HL-60 (cell line): ENCODE measurements at regions not wholly inside any gene's neighbourhood (a gene's known extent, or its start where the extent isn't known, plus 50 kb on each side); places are given as distances from the start of the nearest gene placed in this dataset.

Experiments
- DNase-seq, 2 experiments: peaks; one replicate each; pipeline ENCODE4 v3.0.0-alpha.2; 2010 to 2020; ENCODE audit warnings: low read depth in 1 of 2, low spot score in 1 of 2
- H3K27ac ChIP-seq: fragments of 250-450 bp; sonication (Bioruptor Pico); replicated peaks from 2 replicates; pipeline ENCODE4 v1.5.1; 2020; ENCODE audit warnings: mild to moderate bottlenecking, moderate library complexity
- H3K27me3 ChIP-seq: fragments of 250-450 bp; sonication (Bioruptor Pico); 2 replicates; pipeline ENCODE4 v1.5.1; 2021; ENCODE audit warnings: mild to moderate bottlenecking, moderate library complexity; ENCODE audit not compliant: insufficient read depth, poor library complexity, severe bottlenecking
- H3K4me3 ChIP-seq: replicated peaks from 2 replicates; pipeline ENCODE4 v1.5.1; 2011; ENCODE audit warnings: mild to moderate bottlenecking, control low read depth, low read length; ENCODE audit not compliant: insufficient read depth
- GABPA ChIP-seq: IDR thresholded peaks from 2 replicates; pipeline ENCODE4 v1.6.1; 2012; ENCODE audit warnings: low read depth
- POLR2AphosphoS5 ChIP-seq: IDR thresholded peaks from 2 replicates; pipeline ENCODE4 v1.6.1; 2012; ENCODE audit warnings: low read depth
- SPI1 ChIP-seq: IDR thresholded peaks from 2 replicates; pipeline ENCODE4 v1.6.1; 2012; ENCODE audit warnings: low read depth, mild to moderate bottlenecking, borderline replicate concordance
- TF ChIP-seq, protein P1 (sequence below): IDR thresholded peaks from 2 replicates; pipeline ENCODE4 v1.6.1; 2012; ENCODE audit warnings: low read depth; ENCODE audit not compliant: insufficient replicate concordance
- TF ChIP-seq, protein P2 (sequence below): IDR thresholded peaks from one replicate; pipeline ENCODE4 v1.5.1; 2011; ENCODE audit warnings: low read length, control low read depth, inconsistent platforms; ENCODE audit not compliant: insufficient read depth

DNA sequence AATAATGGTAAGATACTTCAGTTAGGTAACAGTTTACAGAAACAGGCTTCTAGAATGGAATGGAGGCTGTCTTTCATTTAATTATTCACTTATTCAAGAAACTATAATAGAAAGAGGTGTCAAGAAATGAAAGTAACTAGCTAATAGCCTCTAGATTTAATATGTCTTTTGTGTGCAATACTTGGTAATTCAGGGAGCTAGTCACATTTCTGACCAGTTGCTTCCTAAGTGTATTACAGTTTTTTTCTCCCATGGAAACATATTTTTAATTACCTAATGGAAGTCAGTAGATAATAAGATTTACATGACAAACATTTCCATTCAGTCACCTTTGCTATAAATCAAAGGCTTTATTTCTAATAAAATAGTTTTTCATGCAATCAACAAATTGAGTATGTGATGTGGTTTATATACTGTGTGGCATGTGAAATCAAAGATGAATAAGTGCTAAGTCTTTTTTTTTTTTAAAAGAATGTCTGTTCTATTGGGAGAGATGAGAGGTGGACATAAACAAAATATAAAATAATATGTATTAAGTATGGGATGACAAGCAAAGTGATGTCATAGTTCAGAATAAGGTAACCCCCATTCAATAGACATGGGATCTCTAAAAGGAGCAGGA, 985.7 kb downstream of the SQOR start:
- H3K27me3 ChIP-seq: no peaks in the 10 kb centered on the region
- H3K4me3 ChIP-seq: no peak overlapping the region

DNA sequence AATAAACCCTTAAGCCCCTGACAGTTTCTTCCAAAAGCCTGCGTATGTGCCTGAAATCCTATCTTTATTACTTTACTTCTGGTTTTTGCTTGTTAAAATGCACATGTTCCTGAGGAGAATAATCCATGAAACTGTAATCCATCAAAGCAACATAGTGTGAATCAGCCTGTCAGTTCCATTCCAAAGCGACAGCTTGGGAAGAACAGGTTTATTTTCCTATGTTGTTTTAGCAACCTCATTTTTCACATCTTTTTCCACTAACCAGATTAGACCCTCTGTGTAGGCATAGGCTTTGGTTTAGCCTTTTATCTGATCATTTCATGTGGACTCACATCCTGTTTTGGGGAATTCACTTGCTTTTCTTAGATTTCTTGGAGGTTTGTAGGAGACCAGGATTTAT, 988.0 kb downstream of the SQOR start:
- DNase-seq: no peak
- H3K27ac ChIP-seq: no peak overlapping the region
- TF ChIP-seq, protein P1, sequence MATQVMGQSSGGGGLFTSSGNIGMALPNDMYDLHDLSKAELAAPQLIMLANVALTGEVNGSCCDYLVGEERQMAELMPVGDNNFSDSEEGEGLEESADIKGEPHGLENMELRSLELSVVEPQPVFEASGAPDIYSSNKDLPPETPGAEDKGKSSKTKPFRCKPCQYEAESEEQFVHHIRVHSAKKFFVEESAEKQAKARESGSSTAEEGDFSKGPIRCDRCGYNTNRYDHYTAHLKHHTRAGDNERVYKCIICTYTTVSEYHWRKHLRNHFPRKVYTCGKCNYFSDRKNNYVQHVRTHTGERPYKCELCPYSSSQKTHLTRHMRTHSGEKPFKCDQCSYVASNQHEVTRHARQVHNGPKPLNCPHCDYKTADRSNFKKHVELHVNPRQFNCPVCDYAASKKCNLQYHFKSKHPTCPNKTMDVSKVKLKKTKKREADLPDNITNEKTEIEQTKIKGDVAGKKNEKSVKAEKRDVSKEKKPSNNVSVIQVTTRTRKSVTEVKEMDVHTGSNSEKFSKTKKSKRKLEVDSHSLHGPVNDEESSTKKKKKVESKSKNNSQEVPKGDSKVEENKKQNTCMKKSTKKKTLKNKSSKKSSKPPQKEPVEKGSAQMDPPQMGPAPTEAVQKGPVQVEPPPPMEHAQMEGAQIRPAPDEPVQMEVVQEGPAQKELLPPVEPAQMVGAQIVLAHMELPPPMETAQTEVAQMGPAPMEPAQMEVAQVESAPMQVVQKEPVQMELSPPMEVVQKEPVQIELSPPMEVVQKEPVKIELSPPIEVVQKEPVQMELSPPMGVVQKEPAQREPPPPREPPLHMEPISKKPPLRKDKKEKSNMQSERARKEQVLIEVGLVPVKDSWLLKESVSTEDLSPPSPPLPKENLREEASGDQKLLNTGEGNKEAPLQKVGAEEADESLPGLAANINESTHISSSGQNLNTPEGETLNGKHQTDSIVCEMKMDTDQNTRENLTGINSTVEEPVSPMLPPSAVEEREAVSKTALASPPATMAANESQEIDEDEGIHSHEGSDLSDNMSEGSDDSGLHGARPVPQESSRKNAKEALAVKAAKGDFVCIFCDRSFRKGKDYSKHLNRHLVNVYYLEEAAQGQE: no peak
- no peak for TF ChIP-seq POLR2AphosphoS5
- TF ChIP-seq GABPA: no peak
- TF ChIP-seq, protein P2, sequence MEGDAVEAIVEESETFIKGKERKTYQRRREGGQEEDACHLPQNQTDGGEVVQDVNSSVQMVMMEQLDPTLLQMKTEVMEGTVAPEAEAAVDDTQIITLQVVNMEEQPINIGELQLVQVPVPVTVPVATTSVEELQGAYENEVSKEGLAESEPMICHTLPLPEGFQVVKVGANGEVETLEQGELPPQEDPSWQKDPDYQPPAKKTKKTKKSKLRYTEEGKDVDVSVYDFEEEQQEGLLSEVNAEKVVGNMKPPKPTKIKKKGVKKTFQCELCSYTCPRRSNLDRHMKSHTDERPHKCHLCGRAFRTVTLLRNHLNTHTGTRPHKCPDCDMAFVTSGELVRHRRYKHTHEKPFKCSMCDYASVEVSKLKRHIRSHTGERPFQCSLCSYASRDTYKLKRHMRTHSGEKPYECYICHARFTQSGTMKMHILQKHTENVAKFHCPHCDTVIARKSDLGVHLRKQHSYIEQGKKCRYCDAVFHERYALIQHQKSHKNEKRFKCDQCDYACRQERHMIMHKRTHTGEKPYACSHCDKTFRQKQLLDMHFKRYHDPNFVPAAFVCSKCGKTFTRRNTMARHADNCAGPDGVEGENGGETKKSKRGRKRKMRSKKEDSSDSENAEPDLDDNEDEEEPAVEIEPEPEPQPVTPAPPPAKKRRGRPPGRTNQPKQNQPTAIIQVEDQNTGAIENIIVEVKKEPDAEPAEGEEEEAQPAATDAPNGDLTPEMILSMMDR: no peak
- TF ChIP-seq SPI1: no peak
- H3K4me3 ChIP-seq: no peak overlapping the region
- no peaks in the 10 kb centered on the region for H3K27me3 ChIP-seq

More for the DNA sequence above, 985.7 kb downstream of the SQOR start:
- H3K27ac ChIP-seq: no peak overlapping the region
- no peak for DNase-seq
- TF ChIP-seq, protein P1: no peak
- TF ChIP-seq POLR2AphosphoS5: no peak
- no peak for TF ChIP-seq GABPA
- TF ChIP-seq SPI1: no peak
- TF ChIP-seq, protein P2: no peak

DNA sequence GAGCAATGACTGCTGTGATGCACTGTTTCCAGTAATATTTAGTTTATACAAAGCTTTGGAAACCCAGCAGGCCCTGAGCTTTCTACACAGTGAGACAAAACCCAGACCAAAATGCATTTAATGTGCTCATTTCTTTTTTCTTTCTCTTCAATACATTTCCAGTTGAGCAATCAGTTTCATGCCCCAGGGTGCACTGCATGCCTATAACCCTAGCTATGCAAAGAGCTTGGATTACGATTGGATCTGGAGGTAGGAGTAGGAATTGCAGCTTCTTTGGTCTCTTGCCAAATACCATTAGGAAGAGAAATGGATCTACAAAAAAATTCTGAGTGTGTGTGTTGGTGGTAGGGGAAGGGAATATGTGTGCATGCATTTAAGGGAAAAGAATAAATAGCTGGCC, 1001.4 kb downstream of the SQOR start:
- no peak for DNase-seq
- Histone ChIP-seq H3K4me3 (no peak overlapping the region), H3K27me3 (no peaks in the 10 kb centered on the region), H3K27ac (no peak overlapping the region)
- TF ChIP-seq POLR2AphosphoS5 (no peak), SPI1 (no peak)

DNA sequence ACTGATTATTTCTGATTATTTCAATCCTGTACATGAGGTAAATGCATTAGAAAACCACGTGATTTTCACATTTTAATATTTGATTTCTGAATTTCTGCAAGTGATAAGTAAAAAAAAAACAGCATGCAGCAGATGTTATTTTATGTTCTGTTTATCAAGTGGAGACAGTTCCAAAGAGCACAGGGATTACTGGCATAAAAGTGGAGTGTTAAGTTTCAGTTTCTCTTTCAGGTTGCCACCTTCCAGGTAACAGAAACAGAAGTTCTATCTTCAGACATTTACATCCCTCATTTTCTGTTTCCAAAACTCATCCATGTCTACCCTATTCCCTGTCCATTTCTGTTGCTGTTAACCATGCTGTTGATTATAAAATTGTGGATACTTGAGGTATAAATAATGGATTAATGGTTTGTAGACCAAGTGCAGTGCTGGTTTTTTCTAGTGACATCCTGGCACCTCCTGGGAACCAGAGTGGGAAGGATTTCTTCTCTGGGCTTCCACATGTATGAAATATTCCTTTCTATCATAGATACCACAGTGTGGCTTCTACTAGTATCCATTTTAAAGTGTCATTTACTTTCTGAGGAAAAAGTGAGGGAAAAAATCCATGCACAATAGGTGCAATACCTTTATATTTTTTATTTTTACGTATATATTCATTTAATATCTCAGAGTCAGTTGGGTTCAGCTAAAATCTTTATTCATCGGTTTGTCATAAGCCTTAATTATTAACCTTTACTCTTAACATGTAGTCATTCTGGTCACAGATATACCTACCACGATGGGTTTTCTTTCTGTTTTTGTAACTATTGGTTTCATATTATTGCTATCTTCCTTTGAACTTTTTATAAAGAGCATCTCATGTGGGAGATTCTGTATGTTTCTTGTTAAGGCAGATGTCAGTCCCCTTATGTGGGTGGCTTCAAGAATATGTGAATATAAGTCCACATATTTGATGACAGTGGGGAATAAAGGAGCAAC, 1010.0 kb downstream of the SQOR start:
- Histone ChIP-seq H3K27ac (no peak overlapping the region), H3K27me3 (no peaks in the 10 kb centered on the region), H3K4me3 (no peak overlapping the region)
- no peak for DNase-seq
- TF ChIP-seq POLR2AphosphoS5: no peak
- TF ChIP-seq, protein P1: no peak
- no peak for TF ChIP-seq GABPA
- TF ChIP-seq, protein P2: no peak
- no peak for TF ChIP-seq SPI1
